ENCODE measurements at regions not wholly inside any gene's neighbourhood (a gene's known extent, or its start where the extent isn't known, plus 50 kb on each side); places are given as distances from the start of the nearest gene placed in this dataset.

GRCh38 chr6:88236612-88237360, 70.6 kb upstream of the CNR1 start:
- Mint-ChIP-seq H3K36me3 (ENCODE audit: insufficient read depth, unreplicated experiment) (no peaks in the 10 kb centered on the region), H3K4me1 (ENCODE audit: low read depth, unreplicated experiment) (no peaks in the 10 kb centered on the region), H3K27me3 (ENCODE audit: insufficient read depth, unreplicated experiment) (peaks cover 3% of the 10 kb centered on the region), H3K27ac (ENCODE audit: unreplicated experiment) (no peak overlapping the region), H3K9me3 (ENCODE audit: unreplicated experiment) (peaks cover 15% of the 10 kb centered on the region), H3K4me3 (ENCODE audit: unreplicated experiment) (no peak overlapping the region)
- Histone ChIP-seq H3K9me3 (no peaks in the 10 kb centered on the region), H3K36me3 (ENCODE audit: control insufficient read depth, insufficient read depth, low read length) (no peaks in the 10 kb centered on the region), H3K4me1 (no peaks in the 10 kb centered on the region), H3K4me3 (ENCODE audit: low read depth, low read length) (no peak overlapping the region), H3K27me3 (replicated peaks; ENCODE audit: control insufficient read depth, insufficient read depth, low read length) (no peaks in the 10 kb centered on the region)
- intact Hi-C loops (cut with micrococcal nuclease; ENCODE audit: unreplicated experiment) = no loop called here
- POLR2A ChIA-PET = no interaction called here
- CTCF ChIA-PET = no interaction called here
- DNase-seq = no peak
- BruUV-seq (replicated peaks) = no TSS peak
- TF ChIP-seq, protein P1, sequence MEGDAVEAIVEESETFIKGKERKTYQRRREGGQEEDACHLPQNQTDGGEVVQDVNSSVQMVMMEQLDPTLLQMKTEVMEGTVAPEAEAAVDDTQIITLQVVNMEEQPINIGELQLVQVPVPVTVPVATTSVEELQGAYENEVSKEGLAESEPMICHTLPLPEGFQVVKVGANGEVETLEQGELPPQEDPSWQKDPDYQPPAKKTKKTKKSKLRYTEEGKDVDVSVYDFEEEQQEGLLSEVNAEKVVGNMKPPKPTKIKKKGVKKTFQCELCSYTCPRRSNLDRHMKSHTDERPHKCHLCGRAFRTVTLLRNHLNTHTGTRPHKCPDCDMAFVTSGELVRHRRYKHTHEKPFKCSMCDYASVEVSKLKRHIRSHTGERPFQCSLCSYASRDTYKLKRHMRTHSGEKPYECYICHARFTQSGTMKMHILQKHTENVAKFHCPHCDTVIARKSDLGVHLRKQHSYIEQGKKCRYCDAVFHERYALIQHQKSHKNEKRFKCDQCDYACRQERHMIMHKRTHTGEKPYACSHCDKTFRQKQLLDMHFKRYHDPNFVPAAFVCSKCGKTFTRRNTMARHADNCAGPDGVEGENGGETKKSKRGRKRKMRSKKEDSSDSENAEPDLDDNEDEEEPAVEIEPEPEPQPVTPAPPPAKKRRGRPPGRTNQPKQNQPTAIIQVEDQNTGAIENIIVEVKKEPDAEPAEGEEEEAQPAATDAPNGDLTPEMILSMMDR (IDR thresholded peaks at IDR 0.05; ENCODE audit: insufficient read depth in 1 of 2, low read depth in 1 of 2, low read length in 1 of 2, severe bottlenecking in 1 of 2, unreplicated experiment in 1 of 2) = no peak

DNA sequence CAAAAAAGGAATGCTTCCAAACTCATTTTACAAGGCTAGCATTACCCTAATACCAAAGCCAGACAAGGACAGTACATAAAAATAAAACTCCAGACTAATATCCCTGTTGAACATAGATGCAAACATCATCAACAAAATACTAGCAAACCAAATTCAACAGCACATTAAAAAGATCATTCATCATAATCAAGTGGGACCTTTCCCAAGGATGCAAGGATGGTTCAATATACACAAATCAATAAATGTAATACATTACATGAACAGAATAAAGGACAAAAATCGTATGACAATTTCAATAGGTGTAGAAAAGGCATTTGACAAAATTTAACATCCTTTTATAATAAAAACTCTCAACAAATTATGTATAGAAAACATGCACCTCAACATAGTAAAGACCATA, 66.6 kb upstream of the CNR1 start:
- no peak overlapping the region for H3K4me3 Mint-ChIP-seq (ENCODE audit: unreplicated experiment)
- H3K9me3 ChIP-seq = no peaks in the 10 kb centered on the region
- BruUV-seq (replicated peaks) = no TSS peak
- TF ChIP-seq, protein P1 (IDR thresholded peaks at IDR 0.05; ENCODE audit: insufficient read depth in 1 of 2, low read depth in 1 of 2, low read length in 1 of 2, severe bottlenecking in 1 of 2, unreplicated experiment in 1 of 2) = no peak
- no peaks in the 10 kb centered on the region for H3K36me3 ChIP-seq (ENCODE audit: control insufficient read depth, insufficient read depth, low read length)
- ChIA-PET POLR2A (no interaction called here), CTCF (interaction anchor here (0.7 kb wide), 1 partner anchor 1092 kb away, joined by 3 read pairs; no protein-coding TSS in a partner anchor)
- no peak overlapping the region for H3K4me3 ChIP-seq (ENCODE audit: low read depth, low read length)
- no peaks in the 10 kb centered on the region for H3K27me3 ChIP-seq (replicated peaks; ENCODE audit: control insufficient read depth, insufficient read depth, low read length)
- no peaks in the 10 kb centered on the region for H3K36me3 Mint-ChIP-seq (ENCODE audit: insufficient read depth, unreplicated experiment)
- H3K4me1 ChIP-seq = no peaks in the 10 kb centered on the region
- peaks cover 3% of the 10 kb centered on the region for H3K27me3 Mint-ChIP-seq (ENCODE audit: insufficient read depth, unreplicated experiment)
- peaks cover 37% of the 10 kb centered on the region for H3K9me3 Mint-ChIP-seq (ENCODE audit: unreplicated experiment)
- no peak overlapping the region for H3K27ac Mint-ChIP-seq (ENCODE audit: unreplicated experiment)
- intact Hi-C loops (cut with micrococcal nuclease; ENCODE audit: unreplicated experiment) = no loop called here
- no peaks in the 10 kb centered on the region for H3K4me1 Mint-ChIP-seq (ENCODE audit: low read depth, unreplicated experiment)
- no peak for DNase-seq

DNA sequence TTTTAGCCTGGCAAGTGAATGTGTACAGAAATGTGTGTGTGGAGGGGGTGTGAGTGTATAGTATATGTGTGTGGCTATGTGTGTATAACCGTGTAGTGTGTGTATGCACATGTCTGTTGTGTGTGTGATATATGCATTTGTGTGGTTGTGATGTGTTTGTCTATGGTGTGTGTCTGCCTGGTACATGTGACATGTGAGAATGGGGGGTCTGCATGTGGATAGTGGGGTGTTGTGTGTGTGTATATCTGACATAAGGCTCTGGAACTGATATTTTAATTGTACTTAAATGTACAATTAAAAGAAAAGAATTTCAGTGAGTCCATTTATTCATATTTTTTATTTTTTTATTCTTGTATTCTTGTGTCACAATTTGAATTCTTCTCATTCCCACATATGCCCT, 57.2 kb upstream of the CNR1 start:
- Histone ChIP-seq H3K36me3 (ENCODE audit: control insufficient read depth, insufficient read depth, low read length) (no peaks in the 10 kb centered on the region), H3K27me3 (replicated peaks; ENCODE audit: control insufficient read depth, insufficient read depth, low read length) (no peaks in the 10 kb centered on the region), H3K4me1 (no peaks in the 10 kb centered on the region), H3K9me3 (no peaks in the 10 kb centered on the region), H3K4me3 (ENCODE audit: low read depth, low read length) (no peak overlapping the region)
- no peak overlapping the region for H3K27ac Mint-ChIP-seq (ENCODE audit: unreplicated experiment)
- intact Hi-C loops (cut with micrococcal nuclease; ENCODE audit: unreplicated experiment) = no loop called here
- H3K27me3 Mint-ChIP-seq (ENCODE audit: insufficient read depth, unreplicated experiment) = no peaks in the 10 kb centered on the region
- CTCF ChIA-PET = no interaction called here
- no TSS peak for BruUV-seq (replicated peaks)
- no peak for DNase-seq
- POLR2A ChIA-PET = no interaction called here
- TF ChIP-seq, protein P1 (IDR thresholded peaks at IDR 0.05; ENCODE audit: insufficient read depth in 1 of 2, low read depth in 1 of 2, low read length in 1 of 2, severe bottlenecking in 1 of 2, unreplicated experiment in 1 of 2) = no peak
- H3K36me3 Mint-ChIP-seq (ENCODE audit: insufficient read depth, unreplicated experiment) = no peaks in the 10 kb centered on the region
- H3K4me1 Mint-ChIP-seq (ENCODE audit: low read depth, unreplicated experiment) = no peaks in the 10 kb centered on the region
- no peak overlapping the region for H3K4me3 Mint-ChIP-seq (ENCODE audit: unreplicated experiment)
- H3K9me3 Mint-ChIP-seq (ENCODE audit: unreplicated experiment) = no peaks in the 10 kb centered on the region
